MM.1S (cell line): ENCODE measurements at regions not wholly inside any gene's neighbourhood (a gene's known extent, or its start where the extent isn't known, plus 50 kb on each side); places are given as distances from the start of the nearest gene placed in this dataset.
"Not testable (repeated sequence)": the region's sequence is repeated elsewhere in the genome, so short reads cannot be mapped to it uniquely, and the experiment has no call there.

Source experiments
- EZH2phosphoT487 ChIP-seq: fragments of 300-600 bp; sonication (generic); IDR thresholded peaks from 2 replicates; pipeline ENCODE4 v1.6.1; 2018; ENCODE audit warnings: antibody characterized with exemption, low read length
- TF ChIP-seq, protein P1 (sequence below): fragments of 300-600 bp; sonication (generic); IDR thresholded peaks from 2 replicates; pipeline ENCODE4 v1.5.1; 2016; ENCODE audit warnings: antibody characterized with exemption, low read length, mixed read lengths

DNA sequence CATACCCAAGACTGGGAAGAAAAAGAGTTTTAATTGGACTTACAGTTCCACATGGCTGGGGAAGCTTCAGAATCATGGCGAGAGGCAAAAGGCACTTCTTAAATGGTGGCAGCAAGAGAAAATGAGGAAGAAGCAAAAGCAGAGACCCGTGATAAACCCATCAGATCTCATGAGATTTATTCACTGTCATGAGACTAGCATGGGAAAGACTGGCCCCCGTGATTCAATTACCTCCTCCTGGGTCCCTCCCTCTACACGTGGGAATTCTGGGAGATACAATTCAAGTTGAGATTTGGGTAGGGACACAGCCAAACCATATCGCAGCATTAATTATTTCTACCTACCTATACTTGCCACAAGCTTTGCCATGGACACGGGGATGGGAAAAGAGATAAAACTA, 483.5 kb upstream of the KLF6 start:
- not testable (repeated sequence) for TF ChIP-seq EZH2phosphoT487
- TF ChIP-seq, protein P1, sequence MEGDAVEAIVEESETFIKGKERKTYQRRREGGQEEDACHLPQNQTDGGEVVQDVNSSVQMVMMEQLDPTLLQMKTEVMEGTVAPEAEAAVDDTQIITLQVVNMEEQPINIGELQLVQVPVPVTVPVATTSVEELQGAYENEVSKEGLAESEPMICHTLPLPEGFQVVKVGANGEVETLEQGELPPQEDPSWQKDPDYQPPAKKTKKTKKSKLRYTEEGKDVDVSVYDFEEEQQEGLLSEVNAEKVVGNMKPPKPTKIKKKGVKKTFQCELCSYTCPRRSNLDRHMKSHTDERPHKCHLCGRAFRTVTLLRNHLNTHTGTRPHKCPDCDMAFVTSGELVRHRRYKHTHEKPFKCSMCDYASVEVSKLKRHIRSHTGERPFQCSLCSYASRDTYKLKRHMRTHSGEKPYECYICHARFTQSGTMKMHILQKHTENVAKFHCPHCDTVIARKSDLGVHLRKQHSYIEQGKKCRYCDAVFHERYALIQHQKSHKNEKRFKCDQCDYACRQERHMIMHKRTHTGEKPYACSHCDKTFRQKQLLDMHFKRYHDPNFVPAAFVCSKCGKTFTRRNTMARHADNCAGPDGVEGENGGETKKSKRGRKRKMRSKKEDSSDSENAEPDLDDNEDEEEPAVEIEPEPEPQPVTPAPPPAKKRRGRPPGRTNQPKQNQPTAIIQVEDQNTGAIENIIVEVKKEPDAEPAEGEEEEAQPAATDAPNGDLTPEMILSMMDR = not testable (repeated sequence)
